Lung (tissue), 11 donors: ENCODE measurements at regions not wholly inside any gene's neighbourhood (a gene's known extent, or its start where the extent isn't known, plus 50 kb on each side); places are given as distances from the start of the nearest gene placed in this dataset.

Experiments
- ATAC-seq: fragments of 200-7000 bp; cut with Tn5 transposase; one replicate; pipeline ENCODE4 v1.9.1; 2020; ENCODE audit warnings: moderate number of reproducible peaks; ENCODE audit not compliant: insufficient read depth, low FRiP score
- DNase-seq, 3 donors: peaks; one replicate each; pipeline ENCODE4 v3.0.0-alpha.2; 2013 to 2017
- H3K27ac ChIP-seq, 2 donors: one replicate each; pipeline ENCODE4 v1.5.1; 2013; ENCODE audit warnings: mild to moderate bottlenecking in 2 of 2, moderate library complexity in 2 of 2, control low read depth in 1 of 2, inconsistent platforms in 1 of 2, low read depth in 1 of 2, low read length in 1 of 2
- H3K27me3 ChIP-seq, 3 donors: one replicate each; pipeline ENCODE4 v1.5.1; 2013; ENCODE audit warnings: low read length in 2 of 3; ENCODE audit not compliant: control insufficient read depth in 3 of 3, insufficient read depth in 3 of 3
- H3K36me3 ChIP-seq, 4 donors: one replicate each; pipeline ENCODE4 v1.5.1; 2013; ENCODE audit warnings: low read length in 4 of 4, mild to moderate bottlenecking in 1 of 4, moderate library complexity in 1 of 4; ENCODE audit not compliant: control insufficient read depth in 4 of 4, insufficient read depth in 4 of 4
- H3K4me1 ChIP-seq, 5 donors: one replicate each; pipeline ENCODE4 v1.5.1; 2013; ENCODE audit warnings: low read length in 5 of 5, mild to moderate bottlenecking in 2 of 5, moderate library complexity in 1 of 5; ENCODE audit not compliant: control insufficient read depth in 5 of 5, insufficient read depth in 5 of 5
- H3K4me3 ChIP-seq: one replicate; pipeline ENCODE4 v1.5.1; 2013; ENCODE audit warnings: mild to moderate bottlenecking, control low read depth, moderate library complexity
- H3K9ac ChIP-seq, 2 donors: one replicate each; pipeline ENCODE4 v1.5.1; 2013; ENCODE audit warnings: low read length in 2 of 2, control low read depth in 1 of 2; ENCODE audit not compliant: insufficient read depth in 1 of 2
- H3K9me3 ChIP-seq, 4 donors: one replicate each; pipeline ENCODE4 v1.5.1; 2013; ENCODE audit warnings: low read length in 3 of 4, mild to moderate bottlenecking in 1 of 4, moderate library complexity in 1 of 4; ENCODE audit not compliant: control insufficient read depth in 4 of 4, insufficient read depth in 3 of 4
- WGBS, 2 donors: extraction: QIAGEN DNeasy Blood & Tissue Kit; methylation state at CpG; one replicate each; pipeline ENCODE4 v1.1.7; 2013; 5-methylcytosine and 5-hydroxymethylcytosine counted together
- TF ChIP-seq, protein P1 (sequence below): IDR thresholded peaks from 2 replicates; pipeline ENCODE4 v1.5.1; 2012; ENCODE audit warnings: mild to moderate bottlenecking; ENCODE audit errors: control extremely low read depth, extremely low read depth
- donor health status: control.
- donor health status: control.
- donor health status: Bipolar disorder and iron deficiency.
- donor health status: healthy.
- donor health status: DM: yes; HTN: yes; CAD: no.

GRCh38 chr10:65556006-65556405 lies 1369.8 kb upstream of the LRRTM3 start:
- peaks cover 0 to 4% (median 0%) of the 10 kb centered on the region in 5 donors for H3K4me1 ChIP-seq
- H3K36me3 ChIP-seq: no peaks in the 10 kb centered on the region
- 92 to 97% methylated on average over 5 of the region's 5 CpGs for WGBS, 2 donors
- no peaks in the 10 kb centered on the region for H3K27me3 ChIP-seq
- TF ChIP-seq, protein P1, sequence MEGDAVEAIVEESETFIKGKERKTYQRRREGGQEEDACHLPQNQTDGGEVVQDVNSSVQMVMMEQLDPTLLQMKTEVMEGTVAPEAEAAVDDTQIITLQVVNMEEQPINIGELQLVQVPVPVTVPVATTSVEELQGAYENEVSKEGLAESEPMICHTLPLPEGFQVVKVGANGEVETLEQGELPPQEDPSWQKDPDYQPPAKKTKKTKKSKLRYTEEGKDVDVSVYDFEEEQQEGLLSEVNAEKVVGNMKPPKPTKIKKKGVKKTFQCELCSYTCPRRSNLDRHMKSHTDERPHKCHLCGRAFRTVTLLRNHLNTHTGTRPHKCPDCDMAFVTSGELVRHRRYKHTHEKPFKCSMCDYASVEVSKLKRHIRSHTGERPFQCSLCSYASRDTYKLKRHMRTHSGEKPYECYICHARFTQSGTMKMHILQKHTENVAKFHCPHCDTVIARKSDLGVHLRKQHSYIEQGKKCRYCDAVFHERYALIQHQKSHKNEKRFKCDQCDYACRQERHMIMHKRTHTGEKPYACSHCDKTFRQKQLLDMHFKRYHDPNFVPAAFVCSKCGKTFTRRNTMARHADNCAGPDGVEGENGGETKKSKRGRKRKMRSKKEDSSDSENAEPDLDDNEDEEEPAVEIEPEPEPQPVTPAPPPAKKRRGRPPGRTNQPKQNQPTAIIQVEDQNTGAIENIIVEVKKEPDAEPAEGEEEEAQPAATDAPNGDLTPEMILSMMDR: no peak
- DNase-seq (no peak), ATAC-seq (no peak)
- no peak overlapping the region for H3K27ac ChIP-seq
- no peak overlapping the region for H3K9ac ChIP-seq
- no peaks in the 10 kb centered on the region for H3K9me3 ChIP-seq
- H3K4me3 ChIP-seq: no peak overlapping the region

DNA sequence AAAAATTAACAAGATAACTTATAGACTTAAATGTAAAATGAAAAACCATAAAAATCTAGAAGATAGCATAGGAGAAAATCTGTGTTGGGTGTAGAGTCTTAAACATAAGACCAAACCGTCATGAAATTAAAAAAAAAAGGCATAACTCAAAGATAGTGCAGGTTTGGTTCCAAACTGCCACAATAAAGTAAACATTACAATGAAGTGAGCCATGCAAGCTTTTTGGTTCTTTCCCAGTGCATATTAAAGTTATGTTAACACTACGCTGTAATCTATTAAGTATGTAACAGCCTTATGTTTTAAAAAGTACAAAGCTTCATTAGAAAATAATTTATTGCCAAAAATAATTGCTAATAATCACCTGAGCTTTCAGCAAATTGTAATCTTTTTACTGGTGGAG lies 1366.5 kb upstream of the LRRTM3 start:
- TF ChIP-seq, protein P1: no peak
- no peak overlapping the region for H3K27ac ChIP-seq
- WGBS, 2 donors: 64 to 81% methylated on average over 2 of the region's 2 CpGs
- H3K4me3 ChIP-seq: no peak overlapping the region
- H3K27me3 ChIP-seq: no peaks in the 10 kb centered on the region
- H3K9me3 ChIP-seq: no peaks in the 10 kb centered on the region
- no peaks in the 10 kb centered on the region for H3K36me3 ChIP-seq
- peaks cover 0 to 4% (median 0%) of the 10 kb centered on the region in 5 donors for H3K4me1 ChIP-seq
- no peak overlapping the region for H3K9ac ChIP-seq
- no peak for ATAC-seq
- peak in 1 of 3 donors; percentile 29 for DNase-seq

DNA sequence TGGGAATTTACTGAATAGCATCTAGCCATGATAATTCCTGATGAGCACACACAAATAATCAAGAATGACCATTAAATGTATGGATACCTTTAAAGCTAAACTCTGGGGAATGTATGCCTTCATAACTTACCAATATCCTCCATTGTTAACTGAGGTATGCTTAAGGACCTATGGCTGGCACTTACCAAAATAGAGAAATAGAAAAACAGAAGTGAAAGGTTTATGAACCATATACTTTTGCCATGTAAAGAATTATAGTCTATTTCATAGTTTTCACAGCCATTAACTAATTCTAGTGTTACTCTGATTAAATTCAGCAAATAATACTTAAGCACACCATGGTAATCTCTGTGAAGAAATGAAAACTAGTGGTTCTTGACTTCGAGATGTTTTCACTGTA lies 1360.6 kb upstream of the LRRTM3 start:
- TF ChIP-seq, protein P1: no peak
- H3K27ac ChIP-seq: no peak overlapping the region
- no peak overlapping the region for H3K4me3 ChIP-seq
- no peaks in the 10 kb centered on the region for H3K36me3 ChIP-seq
- DNase-seq (no peak), ATAC-seq (no peak)
- WGBS, 2 donors: 84 to 85% methylated on average over 1 of the region's 1 CpG
- H3K9ac ChIP-seq: no peak overlapping the region
- no peaks in the 10 kb centered on the region for H3K27me3 ChIP-seq
- H3K4me1 ChIP-seq: no peaks in the 10 kb centered on the region
- no peaks in the 10 kb centered on the region for H3K9me3 ChIP-seq

- TF ChIP-seq, protein P1: no peak
- H3K4me1 ChIP-seq: peaks cover 0 to 7% (median 0%) of the 10 kb centered on the region in 5 donors
- no peak for DNase-seq
- H3K4me3 ChIP-seq: no peak overlapping the region
- no peak overlapping the region for H3K27ac ChIP-seq
- no peak for ATAC-seq
- no peak overlapping the region for H3K9ac ChIP-seq
- no peaks in the 10 kb centered on the region for H3K36me3 ChIP-seq
- no peaks in the 10 kb centered on the region for H3K27me3 ChIP-seq
- no peaks in the 10 kb centered on the region for H3K9me3 ChIP-seq
- 81 to 87% methylated on average over 2 of the region's 2 CpGs for WGBS, 2 donors
These were observed 1358.9 kb upstream of the LRRTM3 start for GRCh38 chr10:65566906-65567305.
